HG02870 (cell line): ENCODE measurements at regions not wholly inside any gene's neighbourhood (a gene's known extent, or its start where the extent isn't known, plus 50 kb on each side); places are given as distances from the start of the nearest gene placed in this dataset.

Source experiments
- ATAC-seq: cut with Tn5 transposase; IDR thresholded peaks from one replicate; pipeline ENCODE4 v1.9.1; 2021; ENCODE audit warnings: mild to moderate bottlenecking, moderate library complexity; ENCODE audit not compliant: unreplicated experiment

DNA sequence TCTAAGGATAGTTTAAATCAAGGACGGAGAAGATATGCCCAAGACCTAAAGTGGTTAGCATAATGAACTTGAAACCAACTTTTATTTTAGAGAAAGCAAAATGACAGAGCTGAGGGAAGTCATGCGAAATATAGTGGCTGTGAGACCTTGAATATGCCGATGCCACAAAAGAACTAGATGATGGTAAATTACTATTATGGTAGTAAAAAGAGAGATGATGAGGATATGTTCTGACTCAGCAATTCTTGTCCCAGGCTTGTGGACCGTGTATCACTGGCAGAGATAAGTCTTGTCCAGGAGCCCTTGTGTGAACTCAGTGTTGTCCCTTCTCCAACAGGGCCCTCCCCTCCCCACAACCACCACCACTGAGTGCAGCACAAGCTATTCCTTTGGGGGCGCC, 1605.6 kb upstream of the TENM3 start:
- no peak for ATAC-seq

DNA sequence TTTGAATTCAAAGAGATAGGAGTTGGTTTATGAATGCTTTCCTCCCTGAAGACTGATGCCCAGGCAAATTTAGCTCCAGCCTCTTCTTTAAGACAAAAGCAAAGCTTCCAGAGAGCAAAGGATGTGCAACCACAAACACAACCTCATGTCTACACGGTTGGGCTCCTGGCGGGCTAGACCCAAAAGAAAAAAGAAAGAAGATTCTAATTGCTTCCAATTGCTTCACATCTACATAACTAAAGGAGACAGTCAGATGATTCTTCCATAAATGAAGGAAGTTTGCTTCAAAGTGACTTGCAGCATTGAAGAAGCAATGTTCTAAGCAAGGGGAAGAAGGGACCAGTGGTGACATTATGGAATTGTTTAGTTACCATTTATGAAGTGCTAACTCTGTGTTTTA, 1603.0 kb upstream of the TENM3 start:
- ATAC-seq = no peak

DNA sequence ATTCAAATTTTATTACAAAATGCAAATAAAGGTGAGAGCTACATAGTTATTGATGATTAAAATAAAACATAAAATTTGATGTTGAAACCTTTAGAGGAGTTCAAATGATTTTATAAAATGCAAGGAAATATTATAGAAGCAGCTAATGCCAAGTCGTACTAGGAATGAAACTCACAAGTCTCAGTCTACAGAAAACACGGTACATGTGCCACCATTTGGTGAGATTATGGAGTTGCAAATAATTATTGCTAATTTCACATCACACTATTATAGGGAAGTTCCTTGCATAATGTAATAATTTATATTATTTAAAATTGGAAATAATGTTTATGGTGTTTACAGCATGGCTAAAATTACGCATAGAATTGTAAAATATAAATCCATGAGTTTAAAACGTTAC, 1601.7 kb upstream of the TENM3 start:
- no peak for ATAC-seq

DNA sequence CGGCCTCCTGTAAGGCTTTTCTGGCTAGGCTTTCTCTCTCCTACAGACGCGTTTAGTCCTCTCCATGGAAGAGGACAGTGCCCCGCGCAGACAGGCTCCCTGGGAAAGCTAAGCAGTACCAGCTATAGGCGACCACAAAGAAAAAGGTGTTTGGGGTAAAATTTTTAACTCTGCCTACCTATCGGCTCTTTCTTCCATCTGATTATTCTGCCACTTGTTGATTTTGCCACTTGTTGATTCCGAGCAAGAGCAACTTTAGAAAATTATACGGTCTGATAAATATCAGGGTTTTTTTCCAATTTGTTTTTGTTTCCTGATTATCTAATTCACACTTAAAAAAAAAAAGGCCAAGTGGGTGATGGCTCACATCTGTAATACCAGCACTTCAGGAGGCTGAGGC, 1600.5 kb upstream of the TENM3 start:
- no peak for ATAC-seq

DNA sequence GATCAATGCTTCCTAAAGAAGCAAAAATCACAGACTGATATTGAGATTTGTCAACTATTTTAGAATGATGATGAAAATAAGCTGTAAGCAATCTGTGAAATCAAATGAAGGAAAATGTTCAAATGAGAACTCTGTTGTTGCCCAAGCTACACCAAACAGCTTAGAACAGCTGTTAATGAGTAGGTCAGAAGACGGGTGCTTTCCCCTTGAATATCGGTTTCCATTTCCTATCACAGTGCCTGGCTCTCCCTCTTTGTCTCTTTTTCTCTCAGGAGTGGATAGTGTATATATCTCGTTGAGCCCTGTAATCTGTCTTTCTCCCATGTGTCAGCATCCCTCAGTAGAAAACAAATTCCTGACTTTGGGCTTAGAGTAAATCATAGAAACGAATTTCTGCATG, 1592.9 kb upstream of the TENM3 start:
- no peak for ATAC-seq

- ATAC-seq = no peak
Observed at GRCh38 chr4:180652533-180652932, 1590.7 kb upstream of the TENM3 start.

- ATAC-seq = no peak
Observed at GRCh38 chr4:180655886-180656285, 1587.3 kb upstream of the TENM3 start.

GRCh38 chr4:180657881-180658280, 1585.3 kb upstream of the TENM3 start:
- no peak for ATAC-seq

DNA sequence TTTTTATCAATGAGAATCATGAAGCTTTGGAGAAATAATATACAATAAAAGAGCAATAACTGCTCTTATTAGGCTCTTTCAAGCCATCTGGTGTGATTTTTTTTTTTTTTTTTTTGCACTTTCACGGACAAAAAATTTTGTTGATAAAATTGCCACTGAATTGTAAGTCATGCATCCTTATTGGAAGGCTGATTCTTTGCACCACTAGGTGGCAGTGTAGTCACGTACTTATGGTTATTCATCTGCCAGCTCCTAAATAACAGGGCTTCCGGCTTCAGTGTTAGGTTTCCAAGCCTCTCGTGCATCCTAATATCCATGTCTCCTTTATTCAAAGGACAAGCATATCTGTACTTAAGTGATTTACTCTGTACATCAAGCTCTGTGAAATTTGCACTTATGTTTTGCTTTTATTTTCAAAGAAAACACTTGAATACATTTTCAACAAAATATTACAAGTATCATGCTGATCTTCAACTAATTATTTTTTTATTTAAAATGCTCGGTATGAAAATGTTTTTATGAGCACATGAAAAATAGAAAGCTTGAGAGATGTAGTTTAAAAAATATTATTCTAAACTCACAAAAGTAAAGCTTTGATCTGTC, 1578.3 kb upstream of the TENM3 start:
- peak; percentile 87 for ATAC-seq

- no peak for ATAC-seq
Observed at GRCh38 chr4:180665481-180665880, 1577.7 kb upstream of the TENM3 start.

DNA sequence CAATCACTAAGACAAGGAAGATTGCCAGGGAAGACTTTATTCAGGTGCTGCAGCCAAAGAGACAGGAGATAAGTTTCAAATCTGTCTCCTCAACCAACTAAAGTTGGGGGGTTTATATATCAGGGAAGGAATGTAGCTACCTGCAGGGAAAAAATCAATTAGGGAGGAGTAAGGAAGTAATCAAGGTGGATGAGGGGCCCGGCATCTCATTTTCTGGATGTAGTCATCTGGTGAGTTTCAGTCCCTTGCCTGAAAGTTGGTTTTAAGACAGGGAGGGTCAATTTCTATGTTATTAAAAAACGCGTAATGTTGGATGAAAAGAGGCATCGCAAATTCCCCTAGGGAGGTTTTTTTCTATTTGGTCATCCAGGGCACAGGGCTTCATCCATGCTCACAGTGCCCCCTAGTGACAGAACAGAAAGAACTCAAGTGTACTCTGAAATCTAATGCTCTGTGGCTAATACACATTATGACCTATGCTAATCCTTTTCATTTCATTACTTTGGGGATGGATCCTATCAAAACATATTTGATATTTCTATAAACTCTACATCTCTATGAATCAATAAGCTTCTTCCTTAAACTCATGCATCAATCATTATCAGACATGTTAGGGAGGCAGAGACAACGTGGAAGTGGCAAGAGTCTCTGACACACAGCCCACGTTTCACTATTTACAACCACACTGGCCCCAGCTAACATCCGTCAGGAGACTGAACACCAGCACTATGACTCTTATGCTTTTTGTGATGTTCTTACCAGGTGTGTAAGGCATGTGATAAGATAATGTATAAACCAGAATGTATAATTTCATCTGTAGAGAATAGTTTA, 1577.0 kb upstream of the TENM3 start:
- peak; percentile 71 for ATAC-seq

DNA sequence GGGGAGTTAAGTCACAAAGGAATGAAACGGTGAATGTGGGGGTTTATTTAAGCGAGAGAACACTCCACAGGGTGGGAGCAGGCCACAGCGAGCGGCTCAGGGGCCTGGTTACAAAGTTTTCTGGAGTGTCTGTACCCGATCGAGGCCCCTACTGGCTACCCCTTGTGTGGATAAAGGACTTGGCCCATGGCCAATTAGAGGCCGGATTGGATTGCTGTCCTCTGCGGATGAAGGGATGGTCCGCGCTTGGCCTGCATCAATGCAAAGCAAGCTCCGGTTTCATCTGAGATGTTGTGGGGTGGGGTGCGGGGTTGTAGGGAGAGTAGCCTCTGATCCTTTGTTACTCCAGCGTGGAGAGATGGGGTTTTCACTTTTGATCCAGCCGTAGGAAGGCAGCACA, 1574.5 kb upstream of the TENM3 start:
- no peak for ATAC-seq

DNA sequence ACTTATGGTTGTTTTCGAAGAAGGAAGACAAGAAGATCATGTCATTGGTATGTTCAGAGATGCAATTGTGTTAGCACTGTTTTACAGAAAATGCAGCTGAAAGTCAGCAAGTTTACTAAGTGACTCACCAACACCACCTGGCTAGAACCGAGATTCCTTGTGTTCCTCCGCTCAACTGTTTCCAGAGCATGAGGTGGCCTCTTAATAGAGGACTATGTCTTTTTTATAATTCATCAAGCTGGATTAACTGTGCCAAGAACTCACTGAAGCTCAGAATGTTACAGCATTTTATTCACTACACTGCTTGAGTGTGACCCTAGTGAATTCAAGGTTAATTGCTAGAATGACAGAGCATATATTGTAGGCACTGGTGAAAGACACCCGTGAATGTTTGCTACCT, 1573.5 kb upstream of the TENM3 start:
- ATAC-seq = no peak

GRCh38 chr4:180674619-180675358, 1568.4 kb upstream of the TENM3 start:
- no peak for ATAC-seq

DNA sequence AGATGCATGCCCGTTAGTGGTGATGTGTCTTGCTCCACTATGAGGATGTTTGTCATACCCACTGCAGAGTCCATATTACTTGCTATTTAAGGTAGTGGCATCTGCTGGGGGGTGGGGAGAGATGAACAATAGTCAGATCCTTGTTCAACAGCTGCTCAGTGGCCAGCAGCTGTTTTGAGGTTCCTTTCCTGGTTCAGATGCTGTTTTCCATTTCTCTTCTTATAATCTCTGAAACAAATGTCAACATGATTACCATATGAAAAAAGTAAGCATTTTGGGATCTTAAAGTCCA, 1567.9 kb upstream of the TENM3 start:
- no peak for ATAC-seq

- no peak for ATAC-seq
Observed at GRCh38 chr4:180680305-180680704, 1562.9 kb upstream of the TENM3 start.

- ATAC-seq = no peak
Observed at GRCh38 chr4:180682776-180683175, 1560.4 kb upstream of the TENM3 start.

GRCh38 chr4:180683186-180683585, 1560.0 kb upstream of the TENM3 start:
- no peak for ATAC-seq

GRCh38 chr4:180688480-180688879, 1554.7 kb upstream of the TENM3 start:
- no peak for ATAC-seq

GRCh38 chr4:180694875-180695274, 1548.3 kb upstream of the TENM3 start:
- no peak for ATAC-seq

- no peak for ATAC-seq
Observed at GRCh38 chr4:180695851-180696250, 1547.4 kb upstream of the TENM3 start.

- ATAC-seq = no peak
Observed at GRCh38 chr4:180696460-180697092, 1546.6 kb upstream of the TENM3 start.
